ENCODE measurements at regions not wholly inside any gene's neighbourhood (a gene's known extent, or its start where the extent isn't known, plus 50 kb on each side); places are given as distances from the start of the nearest gene placed in this dataset.

GRCh38 chr7:136370137-136370536, 393.0 kb upstream of the MTPN start:
- Mint-ChIP-seq H3K4me1 (ENCODE audit: low read depth) (no peaks in the 10 kb centered on the region), H3K4me3 (no peak overlapping the region), H3K27ac (no peak overlapping the region), H3K27me3 (no peaks in the 10 kb centered on the region), H3K9me3 (peaks cover 2% of the 10 kb centered on the region), H3K36me3 (no peaks in the 10 kb centered on the region)
- no peak for DNase-seq
- CTCF ChIA-PET, result interaction anchor here (1.1 kb wide), 1 partner anchor 36 kb away, joined by 3 read pairs; no protein-coding TSS in a partner anchor
- intact Hi-C loops (cut with micrococcal nuclease), result no loop called here
- POLR2A ChIA-PET, result no interaction called here

GRCh38 chr7:136369225-136369624, 392.1 kb upstream of the MTPN start:
- ChIA-PET POLR2A (interaction anchor here (0.6 kb wide), 1 partner anchor 21 kb away, joined by 3 read pairs; no protein-coding TSS in a partner anchor), CTCF (interaction anchor here (1.1 kb wide), 1 partner anchor 37 kb away, joined by 3 read pairs; no protein-coding TSS in a partner anchor)
- H3K9me3 Mint-ChIP-seq, result peaks cover 2% of the 10 kb centered on the region
- no peaks in the 10 kb centered on the region for H3K4me1 Mint-ChIP-seq (ENCODE audit: low read depth)
- intact Hi-C loops (cut with micrococcal nuclease), result no loop called here
- DNase-seq, result no peak
- no peaks in the 10 kb centered on the region for H3K27me3 Mint-ChIP-seq
- no peaks in the 10 kb centered on the region for H3K36me3 Mint-ChIP-seq
- H3K4me3 Mint-ChIP-seq, result no peak overlapping the region
- H3K27ac Mint-ChIP-seq, result no peak overlapping the region

- Mint-ChIP-seq H3K9me3 (peaks cover 8% of the 10 kb centered on the region), H3K27ac (no peak overlapping the region), H3K27me3 (no peaks in the 10 kb centered on the region), H3K4me1 (ENCODE audit: low read depth) (no peaks in the 10 kb centered on the region), H3K36me3 (no peaks in the 10 kb centered on the region), H3K4me3 (no peak overlapping the region)
- ChIA-PET POLR2A (no interaction called here), CTCF (no interaction called here)
- intact Hi-C loops (cut with micrococcal nuclease), result no loop called here
- DNase-seq, result no peak
Observed at GRCh38 chr7:136359333-136359903, 382.3 kb upstream of the MTPN start.

DNA sequence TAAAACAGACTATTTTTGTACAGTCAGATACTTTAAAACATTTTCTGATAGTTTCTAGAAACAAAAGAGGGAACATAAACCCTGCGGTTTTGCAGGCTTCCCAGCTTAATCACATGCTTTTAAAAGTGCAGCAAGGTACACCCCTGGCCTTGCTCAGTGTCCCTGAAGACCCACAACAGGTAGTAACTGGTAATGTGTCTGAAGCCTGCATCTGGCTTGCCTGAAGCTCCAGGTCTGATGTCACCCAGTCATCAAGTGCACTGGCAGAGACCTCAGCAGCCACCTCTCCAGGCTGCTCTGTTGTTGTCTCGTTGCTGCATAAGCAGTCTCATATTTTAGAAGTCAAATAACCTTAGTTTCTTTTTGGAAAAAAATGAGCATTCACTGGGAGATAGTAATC, 376.1 kb upstream of the MTPN start:
- Mint-ChIP-seq H3K36me3 (no peaks in the 10 kb centered on the region), H3K4me1 (ENCODE audit: low read depth) (no peaks in the 10 kb centered on the region), H3K4me3 (no peak overlapping the region), H3K27me3 (no peaks in the 10 kb centered on the region), H3K9me3 (no peaks in the 10 kb centered on the region), H3K27ac (no peak overlapping the region)
- CTCF ChIA-PET, result no interaction called here
- POLR2A ChIA-PET, result no interaction called here
- no peak for DNase-seq
- intact Hi-C loops (cut with micrococcal nuclease), result no loop called here

GRCh38 chr7:136348542-136349192, 371.5 kb upstream of the MTPN start:
- H3K4me1 Mint-ChIP-seq (ENCODE audit: low read depth), result no peaks in the 10 kb centered on the region
- intact Hi-C loops (cut with micrococcal nuclease), result no loop called here
- no peak overlapping the region for H3K4me3 Mint-ChIP-seq
- H3K9me3 Mint-ChIP-seq, result no peaks in the 10 kb centered on the region
- no peak overlapping the region for H3K27ac Mint-ChIP-seq
- H3K36me3 Mint-ChIP-seq, result no peaks in the 10 kb centered on the region
- CTCF ChIA-PET, result no interaction called here
- no peaks in the 10 kb centered on the region for H3K27me3 Mint-ChIP-seq
- POLR2A ChIA-PET, result no interaction called here
- no peak for DNase-seq

DNA sequence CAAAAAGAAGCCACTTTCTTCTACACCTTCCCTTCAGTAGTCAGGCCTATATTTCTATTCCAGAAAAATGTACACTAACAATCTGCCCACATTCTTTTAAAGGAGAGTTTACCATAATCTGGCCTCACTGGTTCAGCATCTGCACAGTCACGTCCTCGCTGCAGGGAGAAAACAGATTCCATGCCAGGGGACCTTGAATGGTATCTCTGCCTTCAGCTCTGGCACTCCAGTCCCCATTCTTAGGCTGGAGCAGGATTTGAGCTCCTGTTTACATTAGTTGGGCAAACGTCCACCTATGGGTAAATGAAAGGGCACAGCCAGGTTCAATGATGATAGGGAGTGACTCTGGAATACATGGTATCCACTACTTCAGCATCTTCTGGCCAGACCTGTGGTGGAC, 371.0 kb upstream of the MTPN start:
- Mint-ChIP-seq H3K4me3 (no peak overlapping the region), H3K27ac (no peak overlapping the region), H3K9me3 (no peaks in the 10 kb centered on the region), H3K27me3 (no peaks in the 10 kb centered on the region), H3K36me3 (no peaks in the 10 kb centered on the region), H3K4me1 (ENCODE audit: low read depth) (no peaks in the 10 kb centered on the region)
- intact Hi-C loops (cut with micrococcal nuclease), result no loop called here
- CTCF ChIA-PET, result interaction anchor here (0.6 kb wide), 1 partner anchor 189 kb away, joined by 3 read pairs; no protein-coding TSS in a partner anchor
- POLR2A ChIA-PET, result no interaction called here
- no peak for DNase-seq

DNA sequence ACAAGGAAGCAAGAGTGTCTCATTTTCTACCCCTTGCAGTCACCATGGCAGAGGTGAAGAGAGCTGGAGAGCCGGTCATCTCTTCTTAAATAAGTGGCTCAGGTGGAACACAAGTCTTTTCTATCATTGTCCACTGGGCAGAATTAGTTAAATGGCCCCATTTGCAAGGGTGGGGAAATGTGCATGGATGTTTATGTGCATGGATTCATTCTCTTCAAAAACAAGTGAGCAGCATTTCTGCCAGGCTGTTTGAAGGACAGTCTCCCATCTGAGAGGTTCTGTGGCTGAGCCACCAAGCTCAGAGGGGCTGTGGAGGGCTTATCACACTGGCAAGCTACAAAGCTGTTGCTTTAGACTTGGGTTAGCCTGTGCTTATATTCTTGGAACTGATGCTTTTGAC, 370.3 kb upstream of the MTPN start:
- CTCF ChIA-PET, result no interaction called here
- Mint-ChIP-seq H3K27ac (no peak overlapping the region), H3K36me3 (no peaks in the 10 kb centered on the region), H3K4me3 (no peak overlapping the region), H3K4me1 (ENCODE audit: low read depth) (no peaks in the 10 kb centered on the region), H3K27me3 (no peaks in the 10 kb centered on the region), H3K9me3 (no peaks in the 10 kb centered on the region)
- intact Hi-C loops (cut with micrococcal nuclease), result no loop called here
- no peak for DNase-seq
- POLR2A ChIA-PET, result no interaction called here

DNA sequence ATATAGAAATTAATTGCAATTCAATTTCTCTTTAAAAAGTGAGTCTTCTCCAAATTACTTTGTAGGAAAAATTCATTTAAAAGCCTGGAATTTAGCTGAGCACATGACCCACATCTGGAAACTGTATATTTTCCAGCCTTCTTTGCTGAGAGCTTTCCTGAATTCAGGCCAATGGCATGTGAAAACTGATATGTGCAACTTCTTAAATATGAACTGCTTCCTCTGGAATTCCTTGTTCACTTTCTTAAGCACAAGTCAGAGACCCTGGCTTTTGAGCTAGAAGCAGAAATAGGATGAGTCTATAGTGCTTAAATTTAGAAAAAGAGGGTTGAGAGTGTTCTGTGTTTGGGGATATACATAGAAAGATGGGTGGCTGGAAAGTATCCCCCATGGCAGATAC, 365.1 kb upstream of the MTPN start:
- ChIA-PET POLR2A (no interaction called here), CTCF (no interaction called here)
- Mint-ChIP-seq H3K27ac (no peak overlapping the region), H3K9me3 (no peaks in the 10 kb centered on the region), H3K27me3 (no peaks in the 10 kb centered on the region), H3K4me3 (no peak overlapping the region), H3K4me1 (ENCODE audit: low read depth) (no peaks in the 10 kb centered on the region), H3K36me3 (no peaks in the 10 kb centered on the region)
- DNase-seq, result no peak
- intact Hi-C loops (cut with micrococcal nuclease), result no loop called here

DNA sequence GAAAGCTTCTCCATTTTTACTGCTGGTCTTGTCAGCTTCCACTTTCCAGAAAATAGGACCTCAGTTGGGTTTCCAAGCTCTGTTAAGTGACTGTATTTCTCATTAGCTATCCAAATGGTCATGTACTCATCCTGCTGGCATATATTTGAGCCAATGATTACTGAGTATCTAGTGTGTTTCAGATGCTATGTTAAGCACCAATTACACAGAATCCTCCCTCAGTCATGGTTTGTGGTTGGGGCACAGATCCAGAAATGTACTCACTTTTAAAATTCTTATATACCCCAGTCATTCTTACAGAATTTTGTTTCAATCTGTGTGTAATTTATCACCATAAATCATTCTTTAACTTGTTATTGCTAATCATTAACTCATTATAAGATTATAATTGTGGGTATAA, 362.3 kb upstream of the MTPN start:
- POLR2A ChIA-PET, result no interaction called here
- Mint-ChIP-seq H3K9me3 (no peaks in the 10 kb centered on the region), H3K36me3 (no peaks in the 10 kb centered on the region), H3K27ac (no peak overlapping the region), H3K4me1 (ENCODE audit: low read depth) (no peaks in the 10 kb centered on the region), H3K27me3 (no peaks in the 10 kb centered on the region), H3K4me3 (no peak overlapping the region)
- CTCF ChIA-PET, result no interaction called here
- intact Hi-C loops (cut with micrococcal nuclease), result no loop called here
- DNase-seq, result no peak

GRCh38 chr7:136336932-136337331, 359.8 kb upstream of the MTPN start:
- Mint-ChIP-seq H3K9me3 (no peaks in the 10 kb centered on the region), H3K36me3 (no peaks in the 10 kb centered on the region), H3K27me3 (no peaks in the 10 kb centered on the region), H3K4me3 (no peak overlapping the region), H3K27ac (no peak overlapping the region), H3K4me1 (ENCODE audit: low read depth) (no peaks in the 10 kb centered on the region)
- ChIA-PET POLR2A (no interaction called here), CTCF (no interaction called here)
- intact Hi-C loops (cut with micrococcal nuclease), result no loop called here
- DNase-seq, result no peak

GRCh38 chr7:136333636-136334035, 356.5 kb upstream of the MTPN start:
- Mint-ChIP-seq H3K4me1 (ENCODE audit: low read depth) (no peaks in the 10 kb centered on the region), H3K36me3 (no peaks in the 10 kb centered on the region), H3K27me3 (no peaks in the 10 kb centered on the region), H3K27ac (no peak overlapping the region), H3K4me3 (no peak overlapping the region), H3K9me3 (no peaks in the 10 kb centered on the region)
- CTCF ChIA-PET, result no interaction called here
- DNase-seq, result no peak
- intact Hi-C loops (cut with micrococcal nuclease), result no loop called here
- POLR2A ChIA-PET, result no interaction called here

DNA sequence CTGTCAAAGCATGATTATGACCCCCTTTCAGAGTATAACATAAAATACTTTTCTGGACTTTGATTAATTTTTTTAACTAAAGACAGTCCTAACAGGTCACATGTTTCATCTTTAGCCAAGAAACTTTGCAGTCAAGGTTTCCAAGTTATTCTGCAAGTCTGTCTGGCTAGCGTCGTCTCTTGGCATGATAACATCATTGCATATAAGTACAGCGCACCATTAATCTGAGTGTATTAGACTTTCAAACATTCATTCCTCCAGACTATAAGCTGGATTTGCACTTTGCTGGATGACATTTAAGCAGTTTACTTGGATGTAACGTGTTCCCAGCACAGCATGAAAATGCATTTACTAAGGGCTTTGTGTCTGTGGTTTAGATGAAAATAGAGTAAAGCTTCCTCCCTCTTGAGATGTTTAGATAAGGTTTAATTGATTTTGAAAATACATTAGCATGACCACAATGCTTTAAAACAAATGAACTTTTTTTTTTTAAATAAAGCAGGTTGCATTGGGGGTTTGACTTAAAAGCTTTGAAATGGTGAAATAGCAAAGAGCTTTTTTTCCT, 349.0 kb upstream of the MTPN start:
- intact Hi-C loops (cut with micrococcal nuclease), result no loop called here
- ChIA-PET CTCF (no interaction called here), POLR2A (no interaction called here)
- no peak for DNase-seq
- no peaks in the 10 kb centered on the region for H3K36me3 Mint-ChIP-seq
- no peak overlapping the region for H3K27ac Mint-ChIP-seq
- H3K27me3 Mint-ChIP-seq, result no peaks in the 10 kb centered on the region
- no peaks in the 10 kb centered on the region for H3K4me1 Mint-ChIP-seq (ENCODE audit: low read depth)
- H3K9me3 Mint-ChIP-seq, result peaks cover 2% of the 10 kb centered on the region
- no peak overlapping the region for H3K4me3 Mint-ChIP-seq

- ChIA-PET POLR2A (no interaction called here), CTCF (no interaction called here)
- H3K9me3 Mint-ChIP-seq, result peaks cover 2% of the 10 kb centered on the region
- no peak overlapping the region for H3K27ac Mint-ChIP-seq
- H3K4me1 Mint-ChIP-seq (ENCODE audit: low read depth), result no peaks in the 10 kb centered on the region
- intact Hi-C loops (cut with micrococcal nuclease), result no loop called here
- no peak for DNase-seq
- H3K36me3 Mint-ChIP-seq, result no peaks in the 10 kb centered on the region
- no peaks in the 10 kb centered on the region for H3K27me3 Mint-ChIP-seq
- H3K4me3 Mint-ChIP-seq, result no peak overlapping the region
Observed at GRCh38 chr7:136325578-136325977, 348.4 kb upstream of the MTPN start.
